ENCODE measurements at regions not wholly inside any gene's neighbourhood (a gene's known extent, or its start where the extent isn't known, plus 50 kb on each side); places are given as distances from the start of the nearest gene placed in this dataset.

- Histone ChIP-seq H3K36me3 (ENCODE audit: control insufficient read depth, insufficient read depth, low read length) (no peaks in the 10 kb centered on the region), H3K27ac (ENCODE audit: low read length) (no peak overlapping the region)
- WGBS (ENCODE audit: insufficient coverage, low lambda C conversion rate) = no CpG with 5 or more reads among the region's 1 CpG
Measured at GRCh38 chr2:14220101-14220500, 412.4 kb upstream of the LRATD1 start.

DNA sequence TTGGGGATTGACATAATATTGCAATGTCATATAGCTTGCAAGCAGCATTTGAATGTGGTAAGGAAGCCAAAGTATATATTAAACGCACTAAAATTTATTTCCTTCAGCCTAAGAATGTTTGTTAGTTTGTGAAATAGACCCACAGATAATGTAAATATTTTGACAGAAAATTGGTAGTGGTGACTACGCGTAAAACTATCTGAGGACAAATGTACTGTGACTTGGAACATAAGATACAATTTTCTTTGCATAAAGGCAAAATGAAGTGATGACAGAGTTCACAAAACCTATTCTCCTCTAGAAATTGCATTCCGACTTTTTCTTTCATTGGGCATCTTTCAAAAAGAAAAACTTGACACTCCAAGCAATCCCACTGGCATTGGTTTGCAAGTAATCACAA lies 411.1 kb upstream of the LRATD1 start:
- DNase-seq = no peak
- no peaks in the 10 kb centered on the region for H3K4me1 ChIP-seq (ENCODE audit: control insufficient read depth, insufficient read depth, low read length)
- no peaks in the 10 kb centered on the region for H3K36me3 ChIP-seq (ENCODE audit: control insufficient read depth, insufficient read depth, low read length)
- WGBS (ENCODE audit: insufficient coverage, low lambda C conversion rate) = 96% methylated on average over 4 of the region's 4 CpGs
- no peaks in the 10 kb centered on the region for H3K9me3 ChIP-seq (ENCODE audit: control insufficient read depth, low read depth, low read length)
- no peak overlapping the region for H3K4me3 ChIP-seq (ENCODE audit: low read length)
- H3K27me3 ChIP-seq (ENCODE audit: control insufficient read depth, insufficient read depth, low read length) = no peaks in the 10 kb centered on the region
- no peak overlapping the region for H3K27ac ChIP-seq (ENCODE audit: low read length)

More at GRCh38 chr2:14220101-14220500, 412.4 kb upstream of the LRATD1 start:
- Histone ChIP-seq H3K4me1 (ENCODE audit: control insufficient read depth, insufficient read depth, low read length) (no peaks in the 10 kb centered on the region), H3K9me3 (ENCODE audit: control insufficient read depth, low read depth, low read length) (no peaks in the 10 kb centered on the region), H3K4me3 (ENCODE audit: low read length) (no peak overlapping the region), H3K27me3 (ENCODE audit: control insufficient read depth, insufficient read depth, low read length) (no peaks in the 10 kb centered on the region)
- no peak for DNase-seq

- H3K36me3 ChIP-seq (ENCODE audit: control insufficient read depth, insufficient read depth, low read length) = no peaks in the 10 kb centered on the region
- H3K27ac ChIP-seq (ENCODE audit: low read length) = no peak overlapping the region
- H3K9me3 ChIP-seq (ENCODE audit: control insufficient read depth, low read depth, low read length) = no peaks in the 10 kb centered on the region
- no peak overlapping the region for H3K4me3 ChIP-seq (ENCODE audit: low read length)
- H3K27me3 ChIP-seq (ENCODE audit: control insufficient read depth, insufficient read depth, low read length) = no peaks in the 10 kb centered on the region
- H3K4me1 ChIP-seq (ENCODE audit: control insufficient read depth, insufficient read depth, low read length) = no peaks in the 10 kb centered on the region
- DNase-seq = no peak
- no CpG with 5 or more reads among the region's 1 CpG for WGBS (ENCODE audit: insufficient coverage, low lambda C conversion rate)
Measured at GRCh38 chr2:14223576-14223975, 408.9 kb upstream of the LRATD1 start.

DNA sequence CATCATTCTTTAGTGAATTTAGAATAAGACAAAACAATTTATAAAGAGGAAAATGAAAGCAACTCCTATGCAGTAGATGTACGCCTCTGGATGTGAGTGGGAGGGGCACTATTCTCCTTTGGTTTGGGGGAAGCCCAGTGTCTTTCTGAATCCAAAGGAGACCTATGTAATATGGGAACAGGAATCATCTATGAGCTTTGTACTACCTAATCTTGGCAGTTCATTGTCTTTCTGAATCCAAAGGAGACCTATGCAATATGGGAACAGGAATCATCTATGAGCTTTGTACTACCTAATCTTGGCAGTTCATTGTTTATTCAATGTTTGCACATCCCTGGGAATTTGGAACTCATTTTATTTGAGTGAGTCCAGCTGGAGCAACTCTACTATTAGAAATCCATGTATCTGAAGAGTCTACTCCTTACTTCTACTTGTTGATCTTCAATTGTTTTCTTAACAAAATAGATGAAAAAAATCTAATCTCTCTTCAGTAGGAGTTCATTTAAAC lies 401.1 kb upstream of the LRATD1 start:
- no peaks in the 10 kb centered on the region for H3K4me1 ChIP-seq (ENCODE audit: control insufficient read depth, insufficient read depth, low read length)
- H3K36me3 ChIP-seq (ENCODE audit: control insufficient read depth, insufficient read depth, low read length) = no peaks in the 10 kb centered on the region
- no peak overlapping the region for H3K27ac ChIP-seq (ENCODE audit: low read length)
- H3K27me3 ChIP-seq (ENCODE audit: control insufficient read depth, insufficient read depth, low read length) = no peaks in the 10 kb centered on the region
- no peak overlapping the region for H3K4me3 ChIP-seq (ENCODE audit: low read length)
- H3K9me3 ChIP-seq (ENCODE audit: control insufficient read depth, low read depth, low read length) = no peaks in the 10 kb centered on the region
- no CpG with 5 or more reads among the region's 1 CpG for WGBS (ENCODE audit: insufficient coverage, low lambda C conversion rate)
- no peak for DNase-seq

- H3K4me3 ChIP-seq (ENCODE audit: low read length) = no peak overlapping the region
Measured at GRCh38 chr2:14232217-14232616, 400.3 kb upstream of the LRATD1 start.

DNA sequence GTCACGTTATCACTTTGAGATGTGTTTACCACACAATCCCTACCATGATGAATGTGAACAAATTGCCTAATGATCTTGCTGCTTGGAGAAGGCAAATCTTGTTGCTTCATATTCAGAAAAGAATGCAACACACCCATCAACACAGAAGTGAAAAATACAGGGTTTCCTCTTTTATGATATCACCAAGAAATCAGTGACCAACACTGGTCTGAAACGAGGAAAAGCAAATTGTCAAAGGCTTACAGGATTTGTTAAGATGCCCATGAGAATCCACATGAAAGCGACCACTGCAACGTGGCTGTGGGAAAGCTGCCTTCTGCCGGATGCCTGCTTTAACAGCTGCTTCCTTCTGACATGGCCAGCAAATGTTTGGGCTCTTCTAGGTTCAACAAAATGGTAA lies 397.6 kb upstream of the LRATD1 start:
- DNase-seq = no peak
- 64% methylated on average over 1 of the region's 5 CpGs for WGBS (ENCODE audit: insufficient coverage, low lambda C conversion rate)
- H3K9me3 ChIP-seq (ENCODE audit: control insufficient read depth, low read depth, low read length) = no peaks in the 10 kb centered on the region
- H3K4me3 ChIP-seq (ENCODE audit: low read length) = no peak overlapping the region
- no peaks in the 10 kb centered on the region for H3K27me3 ChIP-seq (ENCODE audit: control insufficient read depth, insufficient read depth, low read length)
- H3K27ac ChIP-seq (ENCODE audit: low read length) = no peak overlapping the region
- H3K36me3 ChIP-seq (ENCODE audit: control insufficient read depth, insufficient read depth, low read length) = no peaks in the 10 kb centered on the region
- no peaks in the 10 kb centered on the region for H3K4me1 ChIP-seq (ENCODE audit: control insufficient read depth, insufficient read depth, low read length)

More at GRCh38 chr2:14232217-14232616, 400.3 kb upstream of the LRATD1 start:
- Histone ChIP-seq H3K27ac (ENCODE audit: low read length) (no peak overlapping the region), H3K27me3 (ENCODE audit: control insufficient read depth, insufficient read depth, low read length) (no peaks in the 10 kb centered on the region), H3K36me3 (ENCODE audit: control insufficient read depth, insufficient read depth, low read length) (no peaks in the 10 kb centered on the region), H3K9me3 (ENCODE audit: control insufficient read depth, low read depth, low read length) (no peaks in the 10 kb centered on the region), H3K4me1 (ENCODE audit: control insufficient read depth, insufficient read depth, low read length) (no peaks in the 10 kb centered on the region)
- WGBS (ENCODE audit: insufficient coverage, low lambda C conversion rate) = 90% methylated on average over 1 of the region's 4 CpGs
- no peak for DNase-seq

- no peak for DNase-seq
- Histone ChIP-seq H3K4me1 (ENCODE audit: control insufficient read depth, insufficient read depth, low read length) (no peaks in the 10 kb centered on the region), H3K9me3 (ENCODE audit: control insufficient read depth, low read depth, low read length) (no peaks in the 10 kb centered on the region), H3K27me3 (ENCODE audit: control insufficient read depth, insufficient read depth, low read length) (no peaks in the 10 kb centered on the region), H3K4me3 (ENCODE audit: low read length) (no peak overlapping the region), H3K36me3 (ENCODE audit: control insufficient read depth, insufficient read depth, low read length) (no peaks in the 10 kb centered on the region), H3K27ac (ENCODE audit: low read length) (no peak overlapping the region)
- WGBS (ENCODE audit: insufficient coverage, low lambda C conversion rate) = no CpG with 5 or more reads among the region's 3 CpGs
Measured at GRCh38 chr2:14235667-14236066, 396.9 kb upstream of the LRATD1 start.

- H3K9me3 ChIP-seq (ENCODE audit: control insufficient read depth, low read depth, low read length) = no peaks in the 10 kb centered on the region
- no peaks in the 10 kb centered on the region for H3K36me3 ChIP-seq (ENCODE audit: control insufficient read depth, insufficient read depth, low read length)
- DNase-seq = no peak
- no peak overlapping the region for H3K4me3 ChIP-seq (ENCODE audit: low read length)
- no peak overlapping the region for H3K27ac ChIP-seq (ENCODE audit: low read length)
- no peaks in the 10 kb centered on the region for H3K27me3 ChIP-seq (ENCODE audit: control insufficient read depth, insufficient read depth, low read length)
- 100% methylated on average over 1 of the region's 1 CpG for WGBS (ENCODE audit: insufficient coverage, low lambda C conversion rate)
- H3K4me1 ChIP-seq (ENCODE audit: control insufficient read depth, insufficient read depth, low read length) = no peaks in the 10 kb centered on the region
Measured at GRCh38 chr2:14237902-14238301, 394.6 kb upstream of the LRATD1 start.

- H3K36me3 ChIP-seq (ENCODE audit: control insufficient read depth, insufficient read depth, low read length) = no peaks in the 10 kb centered on the region
Measured at GRCh38 chr2:14239605-14240004, 392.9 kb upstream of the LRATD1 start.

DNA sequence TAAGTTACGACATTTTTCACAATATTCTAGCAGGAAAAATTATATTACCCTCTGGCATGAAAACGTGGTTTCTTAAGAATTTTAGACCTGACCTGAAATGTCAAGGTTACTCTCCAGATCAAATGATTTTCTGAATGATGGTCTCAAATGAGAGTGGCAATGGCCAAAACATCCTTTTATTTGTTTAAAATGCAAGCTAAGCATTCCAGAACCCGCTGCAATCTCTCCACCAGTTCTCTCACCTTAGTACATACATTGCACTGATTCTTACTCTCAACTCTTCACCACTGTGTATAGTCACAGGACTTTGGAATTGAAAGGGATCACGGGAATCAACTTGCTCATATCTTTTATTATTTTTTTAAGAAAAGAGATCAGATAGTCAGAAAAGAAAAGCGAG lies 391.6 kb upstream of the LRATD1 start:
- no peaks in the 10 kb centered on the region for H3K36me3 ChIP-seq (ENCODE audit: control insufficient read depth, insufficient read depth, low read length)
- 88% methylated on average over 5 of the region's 5 CpGs for WGBS (ENCODE audit: insufficient coverage, low lambda C conversion rate)
- H3K27me3 ChIP-seq (ENCODE audit: control insufficient read depth, insufficient read depth, low read length) = no peaks in the 10 kb centered on the region
- DNase-seq = no peak
- H3K4me3 ChIP-seq (ENCODE audit: low read length) = no peak overlapping the region
- no peaks in the 10 kb centered on the region for H3K9me3 ChIP-seq (ENCODE audit: control insufficient read depth, low read depth, low read length)
- H3K4me1 ChIP-seq (ENCODE audit: control insufficient read depth, insufficient read depth, low read length) = no peaks in the 10 kb centered on the region
- no peak overlapping the region for H3K27ac ChIP-seq (ENCODE audit: low read length)

More at GRCh38 chr2:14239605-14240004, 392.9 kb upstream of the LRATD1 start:
- Histone ChIP-seq H3K4me1 (ENCODE audit: control insufficient read depth, insufficient read depth, low read length) (no peaks in the 10 kb centered on the region), H3K4me3 (ENCODE audit: low read length) (no peak overlapping the region), H3K27ac (ENCODE audit: low read length) (no peak overlapping the region), H3K27me3 (ENCODE audit: control insufficient read depth, insufficient read depth, low read length) (no peaks in the 10 kb centered on the region), H3K9me3 (ENCODE audit: control insufficient read depth, low read depth, low read length) (no peaks in the 10 kb centered on the region)
- WGBS (ENCODE audit: insufficient coverage, low lambda C conversion rate) = 89% methylated on average over 1 of the region's 3 CpGs
- DNase-seq = no peak

GRCh38 chr2:14245901-14246300 lies 386.6 kb upstream of the LRATD1 start:
- no peaks in the 10 kb centered on the region for H3K9me3 ChIP-seq (ENCODE audit: control insufficient read depth, low read depth, low read length)
- no peaks in the 10 kb centered on the region for H3K36me3 ChIP-seq (ENCODE audit: control insufficient read depth, insufficient read depth, low read length)
- H3K4me3 ChIP-seq (ENCODE audit: low read length) = no peak overlapping the region
- no peaks in the 10 kb centered on the region for H3K4me1 ChIP-seq (ENCODE audit: control insufficient read depth, insufficient read depth, low read length)
- H3K27ac ChIP-seq (ENCODE audit: low read length) = no peak overlapping the region
- DNase-seq = no peak
- H3K27me3 ChIP-seq (ENCODE audit: control insufficient read depth, insufficient read depth, low read length) = no peaks in the 10 kb centered on the region
